Sigmoid colon (tissue), 4 donors: ENCODE measurements at regions not wholly inside any gene's neighbourhood (a gene's known extent, or its start where the extent isn't known, plus 50 kb on each side); places are given as distances from the start of the nearest gene placed in this dataset.

Experiments used
- POLR2A ChIP-seq, 2 donors: fragments of 450-650 bp; IDR thresholded peaks; one replicate each; pipeline ENCODE4 v1.6.1; 2016; ENCODE audit warnings: antibody characterized with exemption in 2 of 2, mild to moderate bottlenecking in 2 of 2, moderate library complexity in 2 of 2
- POLR2AphosphoS5 ChIP-seq, 4 donors: sonication (generic); formaldehyde crosslinking; IDR thresholded peaks; one replicate each; pipeline ENCODE4 v1.6.1; 2017; ENCODE audit warnings: antibody characterized with exemption in 4 of 4
- TF ChIP-seq, protein P1 (sequence below), 4 experiments: fragments of 450-650 bp in 3 of 4; fragments of 200-600 bp in 1 of 4; IDR thresholded peaks; one replicate each; pipeline ENCODE4 v1.5.1; 2016 to 2019; ENCODE audit warnings: antibody characterized with exemption in 4 of 4, mild to moderate bottlenecking in 3 of 4, moderate library complexity in 2 of 4

DNA sequence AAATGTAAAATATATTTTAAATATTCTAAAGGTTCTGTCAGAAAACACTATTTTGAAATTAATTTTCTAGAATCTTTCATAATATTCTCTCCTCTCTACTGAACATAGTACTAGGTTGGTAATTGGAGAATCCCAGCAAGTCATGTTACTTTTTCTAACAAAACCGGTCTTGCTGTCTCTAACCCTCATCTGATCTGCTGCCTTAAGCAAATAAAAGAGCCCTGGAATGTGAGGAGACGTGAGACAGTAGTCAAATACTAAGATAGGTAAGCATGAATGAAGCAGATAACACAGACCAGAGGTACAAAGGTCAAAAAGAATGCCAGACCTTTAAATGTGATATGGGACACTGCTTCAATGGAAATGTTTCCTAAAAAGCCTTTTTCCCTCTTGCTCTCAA lies 462.4 kb upstream of the NUPR2 start:
- TF ChIP-seq, protein P1, sequence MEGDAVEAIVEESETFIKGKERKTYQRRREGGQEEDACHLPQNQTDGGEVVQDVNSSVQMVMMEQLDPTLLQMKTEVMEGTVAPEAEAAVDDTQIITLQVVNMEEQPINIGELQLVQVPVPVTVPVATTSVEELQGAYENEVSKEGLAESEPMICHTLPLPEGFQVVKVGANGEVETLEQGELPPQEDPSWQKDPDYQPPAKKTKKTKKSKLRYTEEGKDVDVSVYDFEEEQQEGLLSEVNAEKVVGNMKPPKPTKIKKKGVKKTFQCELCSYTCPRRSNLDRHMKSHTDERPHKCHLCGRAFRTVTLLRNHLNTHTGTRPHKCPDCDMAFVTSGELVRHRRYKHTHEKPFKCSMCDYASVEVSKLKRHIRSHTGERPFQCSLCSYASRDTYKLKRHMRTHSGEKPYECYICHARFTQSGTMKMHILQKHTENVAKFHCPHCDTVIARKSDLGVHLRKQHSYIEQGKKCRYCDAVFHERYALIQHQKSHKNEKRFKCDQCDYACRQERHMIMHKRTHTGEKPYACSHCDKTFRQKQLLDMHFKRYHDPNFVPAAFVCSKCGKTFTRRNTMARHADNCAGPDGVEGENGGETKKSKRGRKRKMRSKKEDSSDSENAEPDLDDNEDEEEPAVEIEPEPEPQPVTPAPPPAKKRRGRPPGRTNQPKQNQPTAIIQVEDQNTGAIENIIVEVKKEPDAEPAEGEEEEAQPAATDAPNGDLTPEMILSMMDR (IDR thresholded peaks at IDR 0.05): no peak
- TF ChIP-seq POLR2AphosphoS5 (IDR thresholded peaks at IDR 0.05) (no peak), POLR2A (IDR thresholded peaks at IDR 0.05) (no peak)
